GM12873 (cell line): ENCODE measurements at regions not wholly inside any gene's neighbourhood (a gene's known extent, or its start where the extent isn't known, plus 50 kb on each side); places are given as distances from the start of the nearest gene placed in this dataset.

ENCODE experiments used
- TF ChIP-seq, protein P1 (sequence below): IDR thresholded peaks from 2 replicates; pipeline ENCODE4 v1.5.1; 2012; ENCODE audit warnings: low read depth, mild to moderate bottlenecking, moderate library complexity, low read length, control low read depth; ENCODE audit not compliant: insufficient read depth; ENCODE audit errors: missing control alignments

DNA sequence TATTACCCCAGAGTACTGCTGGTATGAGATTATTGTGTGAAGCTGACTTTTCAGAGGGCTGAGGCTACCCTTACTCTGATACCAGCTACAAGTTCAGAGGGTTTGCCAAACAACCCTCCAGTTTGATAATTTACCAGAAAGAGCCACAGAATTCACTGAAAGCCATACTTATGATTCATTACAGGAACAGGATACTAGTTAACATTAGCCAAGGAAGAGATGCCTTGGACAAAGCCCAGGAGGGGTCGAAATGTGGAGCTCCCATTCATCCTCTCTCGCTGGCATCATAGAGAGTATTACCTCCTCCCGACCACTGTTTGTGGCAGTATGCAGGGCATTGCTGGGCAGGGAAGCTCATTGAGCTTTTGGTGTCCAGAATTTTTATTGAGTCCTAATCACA lies 364.3 kb downstream of the KCNRG start:
- TF ChIP-seq, protein P1, sequence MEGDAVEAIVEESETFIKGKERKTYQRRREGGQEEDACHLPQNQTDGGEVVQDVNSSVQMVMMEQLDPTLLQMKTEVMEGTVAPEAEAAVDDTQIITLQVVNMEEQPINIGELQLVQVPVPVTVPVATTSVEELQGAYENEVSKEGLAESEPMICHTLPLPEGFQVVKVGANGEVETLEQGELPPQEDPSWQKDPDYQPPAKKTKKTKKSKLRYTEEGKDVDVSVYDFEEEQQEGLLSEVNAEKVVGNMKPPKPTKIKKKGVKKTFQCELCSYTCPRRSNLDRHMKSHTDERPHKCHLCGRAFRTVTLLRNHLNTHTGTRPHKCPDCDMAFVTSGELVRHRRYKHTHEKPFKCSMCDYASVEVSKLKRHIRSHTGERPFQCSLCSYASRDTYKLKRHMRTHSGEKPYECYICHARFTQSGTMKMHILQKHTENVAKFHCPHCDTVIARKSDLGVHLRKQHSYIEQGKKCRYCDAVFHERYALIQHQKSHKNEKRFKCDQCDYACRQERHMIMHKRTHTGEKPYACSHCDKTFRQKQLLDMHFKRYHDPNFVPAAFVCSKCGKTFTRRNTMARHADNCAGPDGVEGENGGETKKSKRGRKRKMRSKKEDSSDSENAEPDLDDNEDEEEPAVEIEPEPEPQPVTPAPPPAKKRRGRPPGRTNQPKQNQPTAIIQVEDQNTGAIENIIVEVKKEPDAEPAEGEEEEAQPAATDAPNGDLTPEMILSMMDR, result no peak

DNA sequence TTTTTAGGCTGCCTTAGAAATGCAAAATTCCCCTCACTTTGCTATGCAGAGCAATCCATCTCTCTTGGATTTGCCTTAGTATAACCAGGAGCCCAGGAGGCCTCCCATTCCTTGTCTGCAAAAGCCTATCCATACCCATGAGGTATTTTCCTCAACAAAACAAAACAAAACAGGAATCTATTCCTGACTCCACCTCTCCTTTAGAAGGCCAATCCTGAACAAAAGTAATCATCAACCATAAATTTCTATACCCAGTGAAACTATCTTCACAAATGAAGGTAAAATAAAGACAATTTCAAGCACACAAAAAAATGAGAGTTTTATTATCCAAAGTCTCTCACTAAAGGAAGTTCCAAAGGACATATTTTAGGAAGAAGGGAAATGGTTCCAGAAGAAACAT lies 365.7 kb downstream of the KCNRG start:
- TF ChIP-seq, protein P1, result no peak

DNA sequence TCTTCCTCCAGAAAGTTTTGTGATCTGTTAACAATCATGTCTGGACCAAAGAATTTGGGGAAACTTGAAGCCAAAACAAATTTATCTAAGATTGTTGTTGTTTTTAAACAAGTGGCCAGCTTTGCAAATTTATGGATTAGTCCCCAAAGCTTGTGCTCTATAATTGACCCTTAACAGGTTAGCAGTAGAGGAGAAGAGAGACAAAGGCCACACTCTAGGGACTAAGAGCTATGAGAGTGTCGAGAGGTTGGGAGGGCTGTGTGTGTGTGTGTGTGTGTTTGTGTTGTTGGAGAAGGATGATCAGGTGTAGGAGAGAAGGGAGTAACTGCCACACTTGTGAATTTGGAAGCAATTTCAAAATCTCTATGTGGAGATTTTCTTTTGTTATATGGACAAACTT lies 367.3 kb downstream of the KCNRG start:
- TF ChIP-seq, protein P1, result no peak

DNA sequence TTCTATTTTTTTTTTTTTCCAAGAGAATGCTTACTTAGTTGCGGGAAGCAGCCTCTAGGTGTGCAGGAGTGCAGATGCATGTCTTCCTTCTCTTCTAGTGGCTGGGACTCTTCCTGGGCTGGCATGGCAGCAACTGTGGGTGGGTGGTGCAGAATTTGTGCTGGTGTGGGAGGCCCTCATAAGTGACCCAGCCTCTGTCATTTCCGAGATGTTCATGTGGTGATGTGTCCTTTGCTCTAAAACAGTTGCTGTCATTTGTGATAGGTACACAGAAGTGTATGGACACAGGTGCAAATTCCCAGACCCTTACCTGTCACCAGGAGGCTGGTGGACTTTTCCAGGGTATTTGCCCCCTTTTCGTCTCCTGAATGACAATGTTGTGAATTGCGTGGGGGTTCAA lies 367.7 kb downstream of the KCNRG start:
- TF ChIP-seq, protein P1, result no peak

DNA sequence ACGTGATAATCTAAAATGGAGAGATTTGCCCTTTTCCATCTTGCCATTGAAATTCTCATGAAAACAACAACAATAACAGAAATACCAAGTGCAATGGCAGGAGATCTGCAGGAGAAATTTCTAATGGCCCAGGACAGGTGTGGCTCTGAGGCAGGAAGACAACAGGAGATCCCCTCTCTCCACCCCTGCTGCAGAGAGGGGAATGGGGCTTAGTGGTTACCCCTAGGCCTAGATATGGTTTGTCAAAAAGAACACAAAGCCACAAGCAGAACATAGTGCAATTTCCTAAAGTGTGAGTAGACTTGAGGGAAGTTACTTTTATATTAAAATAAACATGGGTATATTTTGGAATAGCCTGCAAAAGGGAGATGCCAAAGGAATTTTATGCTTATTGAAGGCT lies 369.5 kb downstream of the KCNRG start:
- TF ChIP-seq, protein P1, result no peak

DNA sequence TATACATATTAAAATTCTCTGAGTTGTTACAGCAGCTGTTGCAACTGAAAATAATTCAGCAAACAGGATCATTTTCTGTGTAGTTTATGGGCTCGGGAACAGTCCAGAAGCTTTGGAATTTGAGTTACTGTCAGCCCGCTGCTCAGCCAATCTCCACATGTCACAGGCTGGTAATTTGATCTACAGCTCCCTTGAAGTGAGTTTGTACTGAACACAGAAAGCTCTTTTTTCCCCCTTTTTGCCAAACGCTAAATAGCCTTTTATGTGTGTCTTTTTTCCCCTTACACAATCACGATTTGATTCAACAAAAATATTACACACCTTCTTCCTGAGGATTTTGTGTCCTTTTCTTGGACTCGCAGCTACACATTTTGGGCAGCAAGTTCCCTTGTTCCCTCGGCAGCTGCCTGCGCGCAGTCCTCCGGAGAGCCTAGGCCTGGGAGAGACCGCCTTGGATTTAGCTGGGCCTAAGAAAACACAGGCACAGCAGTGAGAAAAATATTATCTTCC lies 371.4 kb downstream of the KCNRG start:
- TF ChIP-seq, protein P1, result no peak

DNA sequence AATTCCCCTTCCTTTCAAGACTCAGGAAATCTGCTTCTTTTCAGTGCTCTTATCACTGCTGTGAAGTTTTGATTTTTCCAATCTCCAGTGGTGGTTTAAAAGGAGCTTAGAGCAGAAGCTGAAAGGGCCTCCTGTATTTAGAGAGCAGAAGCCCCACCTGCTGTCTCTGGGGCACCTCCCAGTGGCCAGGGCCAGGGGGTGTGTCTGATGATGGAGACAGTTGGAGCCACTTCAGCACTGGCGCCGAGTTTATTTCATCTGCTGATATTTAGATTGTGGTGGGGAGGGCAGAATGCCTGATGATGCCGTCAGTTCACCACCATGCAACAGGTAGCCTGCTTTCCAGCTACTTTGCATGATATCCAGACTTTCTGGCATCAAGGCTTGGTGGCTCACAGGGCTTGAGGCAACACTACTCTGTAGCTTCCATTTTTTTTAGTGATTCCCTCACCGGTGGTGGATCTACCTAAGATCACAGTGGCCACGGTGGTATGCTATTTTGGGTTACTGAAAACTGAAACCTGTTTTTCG lies 371.9 kb downstream of the KCNRG start:
- TF ChIP-seq, protein P1, result peak; percentile 34
